Ectodermal cell (in vitro differentiated cells): ENCODE measurements at regions not wholly inside any gene's neighbourhood (a gene's known extent, or its start where the extent isn't known, plus 50 kb on each side); places are given as distances from the start of the nearest gene placed in this dataset.

Experiments
- H3K27ac ChIP-seq: 2 replicates; pipeline ENCODE4 v1.7.0; 2013; ENCODE audit warnings: mild to moderate bottlenecking, low read depth, low read length; ENCODE audit not compliant: insufficient read depth, poor library complexity, severe bottlenecking
- H3K27me3 ChIP-seq: 2 replicates; pipeline ENCODE4 v1.7.0; 2013; ENCODE audit warnings: mild to moderate bottlenecking, low read length; ENCODE audit not compliant: insufficient read depth, control insufficient read depth, poor library complexity, severe bottlenecking
- H3K36me3 ChIP-seq: one replicate; pipeline ENCODE4 v1.7.0; 2013; ENCODE audit warnings: low read length; ENCODE audit not compliant: control insufficient read depth, insufficient read depth
- H3K4me1 ChIP-seq: one replicate; pipeline ENCODE4 v1.7.0; 2013; ENCODE audit warnings: low read length; ENCODE audit not compliant: control insufficient read depth, insufficient read depth
- H3K4me3 ChIP-seq: 2 replicates; pipeline ENCODE4 v1.7.0; 2013; ENCODE audit warnings: low read depth, low read length, control low read depth; ENCODE audit not compliant: insufficient read depth
- H3K9me3 ChIP-seq: 2 replicates; pipeline ENCODE4 v1.7.0; 2013; ENCODE audit warnings: mild to moderate bottlenecking, low read length, moderate library complexity; ENCODE audit not compliant: control insufficient read depth
- WGBS, 2 experiments: methylation state at CpG; one replicate each; pipeline ENCODE4 v1.1.7; 2013; ENCODE audit warnings: missing lambda C conversion rate in 2 of 2; 5-methylcytosine and 5-hydroxymethylcytosine counted together

GRCh38 chr3:117955196-117955595 lies 1079.5 kb downstream of the IGSF11 start:
- Histone ChIP-seq H3K4me3 (no peak overlapping the region), H3K4me1 (no peaks in the 10 kb centered on the region), H3K36me3 (no peaks in the 10 kb centered on the region), H3K27ac (no peak overlapping the region), H3K9me3 (no peaks in the 10 kb centered on the region), H3K27me3 (no peaks in the 10 kb centered on the region)

- H3K27me3 ChIP-seq, result no peaks in the 10 kb centered on the region
- no peaks in the 10 kb centered on the region for H3K36me3 ChIP-seq
- 88 to 100% methylated on average over 1 to 2 of the region's 2 CpGs for WGBS, 2 experiments
- H3K9me3 ChIP-seq, result no peaks in the 10 kb centered on the region
- H3K4me3 ChIP-seq, result no peak overlapping the region
- H3K27ac ChIP-seq, result no peak overlapping the region
- H3K4me1 ChIP-seq, result no peaks in the 10 kb centered on the region
Observed at GRCh38 chr3:117958027-117958426, 1076.6 kb downstream of the IGSF11 start.

- WGBS, 2 experiments, result no CpG with 5 or more reads among the region's 2 CpGs
- Histone ChIP-seq H3K4me3 (no peak overlapping the region), H3K36me3 (no peaks in the 10 kb centered on the region), H3K27me3 (no peaks in the 10 kb centered on the region), H3K9me3 (no peaks in the 10 kb centered on the region), H3K27ac (no peak overlapping the region), H3K4me1 (no peaks in the 10 kb centered on the region)
Observed at GRCh38 chr3:117962750-117963149, 1071.9 kb downstream of the IGSF11 start.

- no peaks in the 10 kb centered on the region for H3K27me3 ChIP-seq
- H3K27ac ChIP-seq, result no peak overlapping the region
- H3K36me3 ChIP-seq, result no peaks in the 10 kb centered on the region
- no peaks in the 10 kb centered on the region for H3K9me3 ChIP-seq
- no peaks in the 10 kb centered on the region for H3K4me1 ChIP-seq
- 78 to 82% methylated on average over 2 of the region's 2 CpGs for WGBS, 2 experiments
- H3K4me3 ChIP-seq, result no peak overlapping the region
Observed at GRCh38 chr3:117963858-117964257, 1070.8 kb downstream of the IGSF11 start.

- Histone ChIP-seq H3K27me3 (no peaks in the 10 kb centered on the region), H3K4me3 (no peak overlapping the region), H3K36me3 (no peaks in the 10 kb centered on the region), H3K9me3 (no peaks in the 10 kb centered on the region), H3K27ac (no peak overlapping the region), H3K4me1 (no peaks in the 10 kb centered on the region)
- WGBS, 2 experiments, result 80 to 100% methylated on average over 2 to 3 of the region's 4 CpGs
Observed at GRCh38 chr3:117964814-117965213, 1069.8 kb downstream of the IGSF11 start.

GRCh38 chr3:117977504-117978228 lies 1057.0 kb downstream of the IGSF11 start:
- no peaks in the 10 kb centered on the region for H3K27me3 ChIP-seq
- WGBS, 2 experiments, result 94% methylated on average over 2 to 3 of the region's 3 CpGs
- H3K36me3 ChIP-seq, result no peaks in the 10 kb centered on the region
- H3K4me3 ChIP-seq, result no peak overlapping the region
- H3K4me1 ChIP-seq, result no peaks in the 10 kb centered on the region
- no peak overlapping the region for H3K27ac ChIP-seq
- H3K9me3 ChIP-seq, result no peaks in the 10 kb centered on the region

- H3K36me3 ChIP-seq, result no peaks in the 10 kb centered on the region
- H3K4me1 ChIP-seq, result no peaks in the 10 kb centered on the region
- H3K27ac ChIP-seq, result no peak overlapping the region
- no peaks in the 10 kb centered on the region for H3K9me3 ChIP-seq
- 96 to 98% methylated on average over 3 of the region's 4 CpGs for WGBS, 2 experiments
- H3K4me3 ChIP-seq, result no peak overlapping the region
- no peaks in the 10 kb centered on the region for H3K27me3 ChIP-seq
Observed at GRCh38 chr3:117979466-117979865, 1055.2 kb downstream of the IGSF11 start.

- 90 to 92% methylated on average over 4 of the region's 4 CpGs for WGBS, 2 experiments
- Histone ChIP-seq H3K36me3 (no peaks in the 10 kb centered on the region), H3K27ac (no peak overlapping the region), H3K4me1 (no peaks in the 10 kb centered on the region), H3K4me3 (no peak overlapping the region), H3K27me3 (no peaks in the 10 kb centered on the region), H3K9me3 (no peaks in the 10 kb centered on the region)
Observed at GRCh38 chr3:117987256-117987655, 1047.4 kb downstream of the IGSF11 start.

- H3K4me1 ChIP-seq, result no peaks in the 10 kb centered on the region
- no peaks in the 10 kb centered on the region for H3K27me3 ChIP-seq
- H3K27ac ChIP-seq, result no peak overlapping the region
- no peaks in the 10 kb centered on the region for H3K9me3 ChIP-seq
- no peak overlapping the region for H3K4me3 ChIP-seq
- H3K36me3 ChIP-seq, result no peaks in the 10 kb centered on the region
- WGBS, 2 experiments, result 94 to 95% methylated on average over 1 of the region's 1 CpG
Observed at GRCh38 chr3:117989982-117990381, 1044.7 kb downstream of the IGSF11 start.

- no peak overlapping the region for H3K4me3 ChIP-seq
Observed at GRCh38 chr3:117990627-117991026, 1044.0 kb downstream of the IGSF11 start.

More at GRCh38 chr3:117990627-117991026, 1044.0 kb downstream of the IGSF11 start:
- WGBS, 2 experiments, result 89 to 100% methylated on average over 1 of the region's 1 CpG
- Histone ChIP-seq H3K4me1 (no peaks in the 10 kb centered on the region), H3K27ac (no peak overlapping the region), H3K27me3 (peaks cover 5% of the 10 kb centered on the region), H3K36me3 (no peaks in the 10 kb centered on the region), H3K9me3 (no peaks in the 10 kb centered on the region)
